K562 (cell line): ENCODE measurements at regions not wholly inside any gene's neighbourhood (a gene's known extent, or its start where the extent isn't known, plus 50 kb on each side); places are given as distances from the start of the nearest gene placed in this dataset.

Experiments
- ATAC-seq: fragments of 200-7000 bp; cut with Tn5 transposase; 3 replicates; pipeline ENCODE4 v1.9.1; 2020; ENCODE audit warnings: moderate library complexity
- BruUV-seq: library from RNA; stranded (reverse); fragments of 400-500 nt; replicated peaks from 2 replicates; lab custom pipeline; 2021; lab: Mats Ljungman, UMichigan
- CTCF ChIA-PET: fragments of 300-600 bp; formaldehyde crosslinking; extraction: SDS; loops from one replicate; lab custom pipeline; 2021; ENCODE audit warnings: low intra/inter-chr PET ratio; lab: Yijun Ruan, JAX
- POLR2A ChIA-PET: fragments of 300-600, 350-650 bp; sonication (Branson Sonifier 250); formaldehyde crosslinking; extraction: SDS; loops from one replicate; lab custom pipeline; 2021; ENCODE audit warnings: antibody characterized with exemption, inconsistent platforms; lab: Yijun Ruan, JAX
- DNase-seq, 4 experiments: peaks; one replicate each; pipeline versions ENCODE4 v3.0.0 to v3.0.0-alpha.2; 2011 to 2018; ENCODE audit warnings: low spot score in 3 of 4, mixed read lengths in 3 of 4; ENCODE audit errors: extremely low read depth in 1 of 4
- FAIRE-seq: peaks from 2 replicates; lab custom pipeline; 2011; peaks lifted over from hg19 to GRCh38; lab: Jason Lieb, UNC
- H2AFZ ChIP-seq: 2 replicates; pipeline ENCODE4 v1.6.0; 2011; ENCODE audit warnings: low read depth, low read length, control low read depth, inconsistent platforms
- H3K27ac ChIP-seq: fragments of 200-600 bp; 3 replicates; pipeline ENCODE4 v1.8.0; 2011; ENCODE audit warnings: low read depth, mild to moderate bottlenecking, control low read depth, inconsistent platforms, low read length, moderate library complexity, mixed read lengths; ENCODE audit errors: extremely low read depth
- H3K27me3 ChIP-seq, 2 experiments: fragments of 300-600 bp in 1 of 2; 2 replicates in 1 of 2; 3 replicates in 1 of 2; pipeline versions ENCODE4 v1.6.0 to v1.8.0; 2011; ENCODE audit warnings: inconsistent platforms in 2 of 2, low read length in 2 of 2, mild to moderate bottlenecking in 1 of 2, mixed read lengths in 1 of 2, moderate library complexity in 1 of 2; ENCODE audit not compliant: control insufficient read depth in 2 of 2, insufficient read depth in 2 of 2
- H3K36me3 ChIP-seq: fragments of 300-600 bp; 3 replicates; pipeline ENCODE4 v1.8.0; 2011; ENCODE audit warnings: mild to moderate bottlenecking, low read length, inconsistent platforms; ENCODE audit not compliant: control insufficient read depth, insufficient read depth
- H3K4me1 ChIP-seq, 2 experiments: fragments of 200-600 bp in 1 of 2; replicated peaks in 1 of 2; 2 replicates in 1 of 2; 3 replicates in 1 of 2; pipeline versions ENCODE4 v1.5.1 to v1.8.0; 2011; ENCODE audit warnings: inconsistent platforms in 2 of 2, low read length in 2 of 2, mild to moderate bottlenecking in 1 of 2, mixed read lengths in 1 of 2, moderate library complexity in 1 of 2; ENCODE audit not compliant: control insufficient read depth in 2 of 2, insufficient read depth in 2 of 2
- H3K4me2 ChIP-seq: 2 replicates; pipeline ENCODE4 v1.6.1; 2011; ENCODE audit warnings: low read length, control low read depth, inconsistent platforms, mixed read lengths; ENCODE audit not compliant: insufficient read depth
- H3K4me3 ChIP-seq: fragments of 200-600 bp; sonication (generic), shearing (Covaris generic); 2 replicates; pipeline ENCODE4 v1.5.1; 2016; ENCODE audit warnings: control low read depth, inconsistent platforms
- H3K79me2 ChIP-seq: fragments of 200-600 bp; 3 replicates; pipeline ENCODE4 v1.8.0; 2011; ENCODE audit warnings: low read length, inconsistent platforms; ENCODE audit not compliant: control insufficient read depth, insufficient read depth
- H3K9ac ChIP-seq, 2 experiments: 2 replicates each; pipeline versions ENCODE4 v1.6.0 to v1.6.1; 2011; ENCODE audit warnings: low read depth in 2 of 2, low read length in 2 of 2, control low read depth in 1 of 2, inconsistent platforms in 1 of 2, mild to moderate bottlenecking in 1 of 2, mixed read lengths in 1 of 2; ENCODE audit not compliant: insufficient read depth in 1 of 2
- H3K9me1 ChIP-seq: one replicate; pipeline ENCODE4 v1.6.0; 2011; ENCODE audit warnings: inconsistent platforms, mild to moderate bottlenecking, low read length, moderate library complexity; ENCODE audit not compliant: control insufficient read depth, insufficient read depth
- H3K9me3 ChIP-seq: replicated peaks from 2 replicates; pipeline ENCODE4 v1.5.1; 2011; ENCODE audit warnings: low read depth, low read length, inconsistent platforms; ENCODE audit not compliant: control insufficient read depth, insufficient read depth
- H4K20me1 ChIP-seq: replicated peaks from 2 replicates; pipeline ENCODE4 v1.6.1; 2011; ENCODE audit warnings: low read length, inconsistent platforms, mixed read lengths; ENCODE audit not compliant: control insufficient read depth, insufficient read depth
- ARID1B ChIP-seq: fragments of 450-650 bp; IDR thresholded peaks from 2 replicates; pipeline ENCODE4 v1.6.1; 2016; ENCODE audit warnings: antibody characterized with exemption, mild to moderate bottlenecking, inconsistent platforms
- DIDO1 ChIP-seq: fragments of 450-650 bp; IDR thresholded peaks from 2 replicates; pipeline ENCODE4 v1.6.1; 2016; ENCODE audit warnings: low read depth, missing biosample characterization, missing genetic modification characterization
- GMEB1 ChIP-seq: fragments of 250-450 bp; sonication (Bioruptor Pico); IDR thresholded peaks from 2 replicates; pipeline ENCODE4 v1.4.0; 2020; ENCODE audit warnings: mild to moderate bottlenecking
- HDAC8 ChIP-seq: fragments of 450-650 bp; IDR thresholded peaks from 2 replicates; pipeline ENCODE4 v1.6.1; 2016; ENCODE audit warnings: mild to moderate bottlenecking, missing genetic modification characterization, moderate library complexity, missing compliant biosample characterization
- HMGXB4 ChIP-seq: sonication (generic); formaldehyde crosslinking; IDR thresholded peaks from 2 replicates; pipeline ENCODE4 v1.8.1; 2023; ENCODE audit warnings: mild to moderate bottlenecking, missing genetic modification reagents
- PHF21A ChIP-seq: fragments of 450-650 bp; IDR thresholded peaks from 2 replicates; pipeline ENCODE4 v1.6.1; 2017; ENCODE audit warnings: low read depth, borderline replicate concordance
- PPARD ChIP-seq: fragments of 250-450 bp; sonication (Bioruptor Pico); IDR thresholded peaks from 2 replicates; pipeline ENCODE4 v1.8.0; 2022; ENCODE audit warnings: inconsistent platforms, mild to moderate bottlenecking, moderate library complexity
- RAD21 ChIP-seq, 2 experiments: fragments of 250-450 bp in 1 of 2; fragments of 450-650 bp in 1 of 2; sonication (Bioruptor Pico) in 1 of 2; formaldehyde crosslinking in 1 of 2; IDR thresholded peaks in 1 of 2; conservative IDR thresholded peaks in 1 of 2; 2 replicates each; pipeline versions ENCODE4 v1.4.0 to v1.8.0; 2020 to 2022; ENCODE audit warnings: mild to moderate bottlenecking in 2 of 2, moderate library complexity in 1 of 2
- RFX5 ChIP-seq: IDR thresholded peaks from 2 replicates; pipeline ENCODE4 v1.6.1; 2011; ENCODE audit warnings: low read depth, mild to moderate bottlenecking, improper control_type of control experiment, low read length
- SMAD4 ChIP-seq: fragments of 250-450 bp; sonication (Bioruptor Pico); conservative IDR thresholded peaks from 2 replicates; pipeline ENCODE4 v1.8.0; 2021; ENCODE audit warnings: inconsistent platforms, mild to moderate bottlenecking, moderate library complexity
- TBP ChIP-seq: optimal IDR thresholded peaks from 2 replicates; pipeline ENCODE3; 2011; ENCODE audit warnings: low read depth, low read length, improper control_type of control experiment
- UBTF ChIP-seq, 2 experiments: IDR thresholded peaks; 2 replicates each; pipeline ENCODE4 v1.6.1; 2012; ENCODE audit warnings: improper control_type of control experiment in 2 of 2, low read depth in 2 of 2, low read length in 2 of 2, borderline replicate concordance in 1 of 2
- ZNF24 ChIP-seq: fragments of 450-650 bp; IDR thresholded peaks from 2 replicates; pipeline ENCODE4 v1.6.1; 2016
- WGBS: fragments of 100-300 bp; shearing (Covaris generic); methylation state at CpG from one replicate; pipeline ENCODE4 v1.1.6; 2016; ENCODE audit warnings: low coverage, mixed read lengths; ENCODE audit not compliant: insufficient coverage; ENCODE audit errors: missing lambda C conversion rate; 5-methylcytosine and 5-hydroxymethylcytosine counted together
- in situ Hi-C: fragments of 300-500 bp; cut with MboI; formaldehyde crosslinking; loops from 4 replicates; pipeline ENCODE4 v1.15.0; 2018; ENCODE audit warnings: inconsistent platforms, mixed read lengths
- intact Hi-C: fragments of 100-400 bp; cut with micrococcal nuclease; formaldehyde crosslinking; loops from 2 replicates; pipeline ENCODE4 v1.14.2; 2022

- in situ Hi-C loops: no loop called here
- Histone ChIP-seq H3K4me3 (no peak overlapping the region), H3K27ac (no peak overlapping the region), H3K9ac (no peak overlapping the region), H3K79me2 (no peaks in the 10 kb centered on the region), H3K4me2 (no peak overlapping the region), H3K36me3 (no peaks in the 10 kb centered on the region), H3K4me1 (no peaks in the 10 kb centered on the region), H2AFZ (no peak overlapping the region), H3K27me3 (no peaks in the 10 kb centered on the region), H3K9me1 (no peaks in the 10 kb centered on the region), H3K9me3 (no peaks in the 10 kb centered on the region), H4K20me1 (no peaks in the 10 kb centered on the region)
- ChIA-PET POLR2A (no interaction called here), CTCF (interaction anchor here (0.6 kb wide), 1 partner anchor 1879 kb away, joined by 3 read pairs; no protein-coding TSS in a partner anchor)
- 7% methylated on average over 1 of the region's 1 CpG for WGBS
- no peak for DNase-seq
- intact Hi-C loops: no loop called here
- BruUV-seq: no TSS peak
- no peak for FAIRE-seq
- no peak for ATAC-seq
- TF ChIP-seq ZNF24 (no peak), HDAC8 (no peak), PHF21A (no peak), HMGXB4 (no peak), TBP (no peak), SMAD4 (CRISPR knock-in tag) (no peak), RAD21 (CRISPR knock-in tag; conservative IDR thresholded peaks at IDR 0.05 in 1 of 2, IDR thresholded peaks at IDR 0.05 in 1 of 2) (no peak), UBTF (IDR thresholded peaks at IDR 0.05; ENCODE audit: borderline replicate concordance in 1 of 2, low read depth in 2 of 2, low read length in 2 of 2) (no peak), DIDO1 (no peak), ARID1B (no peak), RFX5 (no peak), PPARD (CRISPR knock-in tag) (no peak), GMEB1 (CRISPR knock-in tag) (no peak)
Measured at GRCh38 chr3:182220013-182220412, 508.3 kb downstream of the SOX2 start.
